ENCODE measurements at regions not wholly inside any gene's neighbourhood (a gene's known extent, or its start where the extent isn't known, plus 50 kb on each side); places are given as distances from the start of the nearest gene placed in this dataset.

- Mint-ChIP-seq H3K4me3 (ENCODE audit: unreplicated experiment) (no peak overlapping the region), H3K36me3 (ENCODE audit: unreplicated experiment) (no peaks in the 10 kb centered on the region), H3K27me3 (ENCODE audit: unreplicated experiment) (no peaks in the 10 kb centered on the region), H3K9me3 (ENCODE audit: unreplicated experiment) (no peaks in the 10 kb centered on the region), H3K27ac (ENCODE audit: unreplicated experiment) (peak overlapping the region; percentile 52), H3K4me1 (ENCODE audit: unreplicated experiment) (peaks cover 58% of the 10 kb centered on the region)
- DNase-seq (ENCODE audit: extremely low spot score, unreplicated experiment), result no peak
- TF ChIP-seq CTCF (IDR thresholded peaks at IDR 0.05), result no peak
Measured at GRCh38 chr9:105066275-105066865, 138.4 kb upstream of the ABCA1 start.

GRCh38 chr9:105067895-105068580 is 140.1 kb upstream of the ABCA1 start:
- Mint-ChIP-seq H3K4me3 (ENCODE audit: unreplicated experiment) (no peak overlapping the region), H3K4me1 (ENCODE audit: unreplicated experiment) (peaks cover 52% of the 10 kb centered on the region), H3K27me3 (ENCODE audit: unreplicated experiment) (no peaks in the 10 kb centered on the region), H3K36me3 (ENCODE audit: unreplicated experiment) (no peaks in the 10 kb centered on the region), H3K9me3 (ENCODE audit: unreplicated experiment) (no peaks in the 10 kb centered on the region), H3K27ac (ENCODE audit: unreplicated experiment) (no peak overlapping the region)
- DNase-seq (ENCODE audit: extremely low spot score, unreplicated experiment), result no peak
- no peak for TF ChIP-seq CTCF (IDR thresholded peaks at IDR 0.05)

GRCh38 chr9:105069285-105069684 is 141.3 kb upstream of the ABCA1 start:
- TF ChIP-seq CTCF (IDR thresholded peaks at IDR 0.05), result no peak
- Mint-ChIP-seq H3K36me3 (ENCODE audit: unreplicated experiment) (no peaks in the 10 kb centered on the region), H3K9me3 (ENCODE audit: unreplicated experiment) (no peaks in the 10 kb centered on the region), H3K4me3 (ENCODE audit: unreplicated experiment) (no peak overlapping the region), H3K27ac (ENCODE audit: unreplicated experiment) (no peak overlapping the region), H3K27me3 (ENCODE audit: unreplicated experiment) (no peaks in the 10 kb centered on the region), H3K4me1 (ENCODE audit: unreplicated experiment) (peaks cover 42% of the 10 kb centered on the region)
- DNase-seq (ENCODE audit: extremely low spot score, unreplicated experiment), result no peak

DNA sequence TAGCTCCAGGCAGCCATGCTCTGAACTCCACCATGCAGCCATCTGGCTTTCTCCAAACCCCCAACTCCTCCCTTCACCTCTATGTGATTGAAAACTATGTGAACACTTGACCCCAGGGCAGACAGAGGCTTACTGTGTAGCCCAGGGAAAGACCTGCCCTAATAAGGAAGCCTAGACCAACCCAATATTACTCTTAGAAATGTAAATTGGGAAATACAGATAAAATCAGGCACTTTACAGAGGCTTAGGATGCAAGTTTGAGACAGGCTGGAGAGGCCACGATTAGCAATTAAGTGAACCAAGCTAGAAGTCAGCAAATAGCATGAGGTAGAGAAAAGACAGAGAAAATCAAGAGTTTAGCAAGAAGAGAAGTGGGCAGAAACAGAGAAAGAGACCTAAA is 141.7 kb upstream of the ABCA1 start:
- no peaks in the 10 kb centered on the region for H3K36me3 Mint-ChIP-seq (ENCODE audit: unreplicated experiment)
- TF ChIP-seq CTCF (IDR thresholded peaks at IDR 0.05), result no peak
- peak overlapping the region; percentile 7 for H3K27ac Mint-ChIP-seq (ENCODE audit: unreplicated experiment)
- no peaks in the 10 kb centered on the region for H3K9me3 Mint-ChIP-seq (ENCODE audit: unreplicated experiment)
- no peak overlapping the region for H3K4me3 Mint-ChIP-seq (ENCODE audit: unreplicated experiment)
- no peaks in the 10 kb centered on the region for H3K27me3 Mint-ChIP-seq (ENCODE audit: unreplicated experiment)
- H3K4me1 Mint-ChIP-seq (ENCODE audit: unreplicated experiment), result peaks cover 39% of the 10 kb centered on the region
- DNase-seq (ENCODE audit: extremely low spot score, unreplicated experiment), result no peak

DNA sequence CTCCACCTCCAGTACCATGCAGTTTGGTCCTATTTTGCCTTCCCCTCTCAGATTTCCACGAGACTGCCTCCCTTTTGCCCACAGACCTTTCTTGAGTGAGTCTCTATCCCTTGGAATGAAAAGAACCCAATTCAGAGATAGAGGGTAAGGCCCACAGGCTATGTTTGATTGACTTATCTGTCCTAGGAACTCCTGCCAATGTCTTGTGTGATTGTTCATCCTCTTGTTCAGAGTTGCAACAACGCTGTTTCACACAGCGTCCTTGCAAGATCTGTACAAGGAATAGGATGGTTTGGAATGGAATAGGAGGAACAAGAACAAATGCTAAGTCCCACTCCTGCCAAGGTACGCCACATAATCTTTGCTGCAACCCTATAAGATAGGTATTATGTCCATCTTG is 142.2 kb upstream of the ABCA1 start:
- no peak for TF ChIP-seq CTCF (IDR thresholded peaks at IDR 0.05)
- no peaks in the 10 kb centered on the region for H3K9me3 Mint-ChIP-seq (ENCODE audit: unreplicated experiment)
- no peak for DNase-seq (ENCODE audit: extremely low spot score, unreplicated experiment)
- no peak overlapping the region for H3K27ac Mint-ChIP-seq (ENCODE audit: unreplicated experiment)
- no peaks in the 10 kb centered on the region for H3K36me3 Mint-ChIP-seq (ENCODE audit: unreplicated experiment)
- no peaks in the 10 kb centered on the region for H3K27me3 Mint-ChIP-seq (ENCODE audit: unreplicated experiment)
- H3K4me1 Mint-ChIP-seq (ENCODE audit: unreplicated experiment), result peaks cover 34% of the 10 kb centered on the region
- H3K4me3 Mint-ChIP-seq (ENCODE audit: unreplicated experiment), result no peak overlapping the region
